Activated T-helper 1 cell treated with anti-CD3 and anti-CD28 coated beads, Interleukin-12 subunit alpha, Interleukin-12 subunit beta, Interleukin-2, Interleukin-4 antibody, amounts not matched to agents 30 ng/mL and 10 ng/mL and 1 ng/mL, durations not matched to agents 14 hours and 24 hours and 36 hours (primary cell): ENCODE measurements at regions not wholly inside any gene's neighbourhood (a gene's known extent, or its start where the extent isn't known, plus 50 kb on each side); places are given as distances from the start of the nearest gene placed in this dataset.
"Not testable (repeated sequence)": the region's sequence is repeated elsewhere in the genome, so short reads cannot be mapped to it uniquely, and the experiment has no call there.

Source experiments
- DNase-seq: peaks from one replicate; pipeline ENCODE4 v3.0.0; 2021; ENCODE audit warnings: low spot score
- H3K27ac Mint-ChIP-seq: one replicate; pipeline ENCODE4 v1.8.0; 2021; ENCODE audit warnings: mild to moderate bottlenecking, mixed read lengths
- H3K27me3 Mint-ChIP-seq: one replicate; pipeline ENCODE4 v1.8.0; 2022; ENCODE audit warnings: mild to moderate bottlenecking, moderate library complexity, mixed read lengths; ENCODE audit not compliant: insufficient read depth
- H3K36me3 Mint-ChIP-seq: one replicate; pipeline ENCODE4 v1.8.0; 2021; ENCODE audit warnings: low read depth, mixed read lengths
- H3K4me1 Mint-ChIP-seq: one replicate; pipeline ENCODE4 v1.8.0; 2021; ENCODE audit warnings: low read depth, mixed read lengths
- H3K4me3 Mint-ChIP-seq: one replicate; pipeline ENCODE4 v1.8.0; 2021; ENCODE audit warnings: mild to moderate bottlenecking, moderate library complexity, mixed read lengths
- H3K9me3 Mint-ChIP-seq: one replicate; pipeline ENCODE4 v1.8.0; 2021; ENCODE audit warnings: mixed read lengths
- intact Hi-C: fragments of 100-400 bp; cut with micrococcal nuclease; formaldehyde crosslinking; loops from one replicate; pipeline ENCODE4 v1.15.1; 2024

GRCh38 chr9:81455462-81456219 lies 233.7 kb downstream of the TLE1 start:
- intact Hi-C loops, result no loop called here
- H3K27ac Mint-ChIP-seq, result no peak overlapping the region

DNA sequence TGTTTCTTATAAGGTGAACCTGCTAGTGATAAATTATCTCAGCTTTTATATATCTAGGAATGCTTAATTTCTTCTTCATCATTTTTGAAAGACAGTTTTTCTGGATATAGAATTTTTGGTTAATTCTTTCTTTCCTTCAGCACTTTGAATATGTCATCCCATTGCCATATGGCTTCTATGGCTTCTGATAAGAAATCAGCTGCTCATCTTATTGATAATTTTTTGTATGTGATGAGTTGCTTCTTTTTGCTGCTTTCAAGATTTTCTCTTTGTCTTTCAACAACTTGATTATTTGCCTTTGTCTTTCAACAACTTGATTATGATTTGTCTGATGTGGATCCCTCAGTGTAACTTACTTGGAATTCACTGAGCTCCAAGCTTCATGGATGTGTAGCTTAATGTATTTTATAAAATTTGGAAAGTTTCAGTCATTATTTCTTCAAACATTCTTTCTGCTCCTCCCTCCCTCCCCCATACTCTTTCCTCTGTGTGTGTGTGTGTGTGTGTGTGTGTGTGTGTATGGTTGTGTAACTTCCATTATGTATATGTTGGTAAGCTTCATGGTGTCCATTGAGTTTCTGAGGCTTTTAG lies 243.9 kb downstream of the TLE1 start:
- no peak for DNase-seq
- no peak overlapping the region for H3K27ac Mint-ChIP-seq
- H3K4me1 Mint-ChIP-seq, result no peaks in the 10 kb centered on the region
- H3K27me3 Mint-ChIP-seq, result no peaks in the 10 kb centered on the region
- H3K9me3 Mint-ChIP-seq, result peaks cover 20% of the 10 kb centered on the region
- no peaks in the 10 kb centered on the region for H3K36me3 Mint-ChIP-seq
- H3K4me3 Mint-ChIP-seq, result no peak overlapping the region
- intact Hi-C loops, result no loop called here

More at GRCh38 chr9:81455462-81456219, 233.7 kb downstream of the TLE1 start:
- no peaks in the 10 kb centered on the region for H3K27me3 Mint-ChIP-seq
- H3K9me3 Mint-ChIP-seq, result no peaks in the 10 kb centered on the region
- no peaks in the 10 kb centered on the region for H3K4me1 Mint-ChIP-seq
- no peak for DNase-seq
- no peaks in the 10 kb centered on the region for H3K36me3 Mint-ChIP-seq
- H3K4me3 Mint-ChIP-seq, result no peak overlapping the region

DNA sequence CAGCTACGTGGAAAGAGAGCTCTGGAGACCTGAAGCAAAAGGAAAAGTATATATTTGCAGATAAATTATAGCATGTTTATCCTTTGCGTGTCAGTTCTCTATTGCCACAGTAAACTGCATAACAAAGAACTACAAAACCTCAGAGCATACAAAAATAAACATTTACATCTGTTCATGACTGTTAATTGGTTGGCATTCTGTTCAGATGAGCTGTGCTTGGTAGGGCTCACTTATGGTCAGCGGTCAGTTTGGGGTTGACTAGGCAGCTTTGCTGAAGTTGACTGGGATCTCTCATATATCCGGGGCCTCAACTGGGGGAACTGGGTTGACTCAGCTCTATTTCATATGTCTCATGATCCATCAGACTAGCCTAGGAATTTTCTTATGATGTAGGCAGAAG lies 257.7 kb downstream of the TLE1 start:
- intact Hi-C loops, result no loop called here

GRCh38 chr9:81430727-81431126 lies 258.6 kb downstream of the TLE1 start:
- no peak overlapping the region for H3K4me3 Mint-ChIP-seq
- no peak overlapping the region for H3K27ac Mint-ChIP-seq
- no peaks in the 10 kb centered on the region for H3K4me1 Mint-ChIP-seq
- H3K27me3 Mint-ChIP-seq, result no peaks in the 10 kb centered on the region
- H3K36me3 Mint-ChIP-seq, result no peaks in the 10 kb centered on the region
- intact Hi-C loops, result no loop called here
- DNase-seq, result no peak
- H3K9me3 Mint-ChIP-seq, result peaks cover 29% of the 10 kb centered on the region

More for the DNA sequence above, 257.7 kb downstream of the TLE1 start:
- Mint-ChIP-seq H3K9me3 (peaks cover 25% of the 10 kb centered on the region), H3K27ac (no peak overlapping the region), H3K4me1 (no peaks in the 10 kb centered on the region), H3K4me3 (no peak overlapping the region), H3K36me3 (no peaks in the 10 kb centered on the region), H3K27me3 (no peaks in the 10 kb centered on the region)
- no peak for DNase-seq

GRCh38 chr9:81427870-81428269 lies 261.5 kb downstream of the TLE1 start:
- intact Hi-C loops, result no loop called here
- no peaks in the 10 kb centered on the region for H3K4me1 Mint-ChIP-seq
- H3K27ac Mint-ChIP-seq, result no peak overlapping the region
- peaks cover 33% of the 10 kb centered on the region for H3K9me3 Mint-ChIP-seq
- no peak for DNase-seq
- no peak overlapping the region for H3K4me3 Mint-ChIP-seq
- H3K27me3 Mint-ChIP-seq, result no peaks in the 10 kb centered on the region
- no peaks in the 10 kb centered on the region for H3K36me3 Mint-ChIP-seq

DNA sequence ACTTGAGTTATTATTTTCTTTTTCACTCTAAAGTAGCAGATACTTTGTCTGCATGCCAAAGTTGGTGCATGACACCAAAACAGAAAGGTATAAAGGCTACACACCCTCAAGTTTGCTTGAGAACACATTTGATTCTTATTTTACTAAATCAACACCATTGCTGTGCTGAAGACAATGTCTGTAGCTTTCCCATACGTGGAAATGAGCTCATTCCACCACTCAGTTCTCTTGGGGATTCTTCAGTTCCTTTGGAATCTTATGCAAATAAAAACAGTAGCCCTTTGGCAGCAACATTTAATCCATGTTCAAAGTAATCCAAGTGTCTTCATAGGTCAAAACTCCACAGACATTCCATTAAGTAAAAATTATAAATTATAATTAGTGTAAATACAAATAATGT lies 264.9 kb downstream of the TLE1 start:
- H3K27me3 Mint-ChIP-seq, result no peaks in the 10 kb centered on the region
- no peak overlapping the region for H3K4me3 Mint-ChIP-seq
- no peak overlapping the region for H3K27ac Mint-ChIP-seq
- H3K9me3 Mint-ChIP-seq, result peaks cover 25% of the 10 kb centered on the region
- no peaks in the 10 kb centered on the region for H3K4me1 Mint-ChIP-seq
- DNase-seq, result no peak
- H3K36me3 Mint-ChIP-seq, result no peaks in the 10 kb centered on the region
- intact Hi-C loops, result no loop called here

DNA sequence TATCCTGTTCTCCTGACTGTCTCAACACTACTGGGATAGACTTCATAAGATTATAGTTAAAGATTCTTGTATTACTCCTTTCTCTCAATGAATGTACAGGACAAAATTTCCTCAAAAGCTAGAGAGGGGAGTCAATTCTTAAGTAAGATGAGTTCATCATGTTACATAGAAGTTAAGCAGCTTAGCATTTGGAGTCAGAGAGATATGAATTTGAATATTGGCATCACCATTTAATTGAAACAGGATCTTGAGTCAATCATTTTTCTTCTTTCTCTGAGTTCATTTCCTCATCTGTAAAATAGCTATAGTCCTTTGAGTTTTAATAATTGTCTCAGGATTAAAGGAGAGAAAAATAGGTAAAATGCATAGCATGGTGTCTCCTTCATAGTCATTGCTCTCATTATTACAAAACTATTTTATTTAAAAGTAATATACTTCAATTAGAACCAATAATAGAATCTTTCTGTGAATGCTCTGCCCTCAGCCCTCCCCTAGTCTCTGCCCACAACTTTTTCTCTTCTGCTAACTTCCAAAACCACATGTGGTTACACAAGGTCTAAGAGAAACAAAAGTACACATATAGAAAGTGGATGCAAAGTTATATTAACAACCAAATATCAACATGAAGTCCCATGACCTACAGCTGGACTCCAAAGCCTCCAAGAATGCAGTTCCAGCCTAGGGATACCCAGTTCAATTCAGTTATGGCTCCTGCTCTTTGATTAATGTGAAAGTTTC lies 265.6 kb downstream of the TLE1 start:
- no peak overlapping the region for H3K27ac Mint-ChIP-seq
- intact Hi-C loops, result no loop called here
- no peaks in the 10 kb centered on the region for H3K27me3 Mint-ChIP-seq
- H3K36me3 Mint-ChIP-seq, result no peaks in the 10 kb centered on the region
- no peak overlapping the region for H3K4me3 Mint-ChIP-seq
- H3K4me1 Mint-ChIP-seq, result no peaks in the 10 kb centered on the region
- H3K9me3 Mint-ChIP-seq, result peaks cover 25% of the 10 kb centered on the region
- no peak for DNase-seq

DNA sequence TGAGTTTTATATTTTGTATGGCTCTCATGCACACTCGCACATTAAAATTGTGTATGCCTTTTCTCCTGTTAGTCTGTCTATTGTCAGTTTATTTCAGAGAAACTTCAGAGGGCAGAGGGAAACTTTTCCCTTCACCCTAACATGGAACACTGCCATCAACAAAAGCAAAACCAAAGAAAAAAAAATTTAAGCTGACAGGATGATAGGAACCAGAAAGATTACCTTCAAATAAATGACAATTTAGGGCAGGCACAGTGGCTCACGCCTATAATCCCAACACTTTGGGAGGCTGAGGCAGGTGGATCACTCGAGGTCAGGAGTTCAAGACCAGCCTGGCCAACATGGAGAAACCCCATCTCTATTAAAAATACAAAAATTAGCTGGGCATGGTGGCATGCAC lies 268.3 kb downstream of the TLE1 start:
- H3K27ac Mint-ChIP-seq, H3K27me3 Mint-ChIP-seq, H3K4me3 Mint-ChIP-seq, H3K4me1 Mint-ChIP-seq, DNase-seq, H3K9me3 Mint-ChIP-seq, intact Hi-C loops, H3K36me3 Mint-ChIP-seq: not testable (repeated sequence)

DNA sequence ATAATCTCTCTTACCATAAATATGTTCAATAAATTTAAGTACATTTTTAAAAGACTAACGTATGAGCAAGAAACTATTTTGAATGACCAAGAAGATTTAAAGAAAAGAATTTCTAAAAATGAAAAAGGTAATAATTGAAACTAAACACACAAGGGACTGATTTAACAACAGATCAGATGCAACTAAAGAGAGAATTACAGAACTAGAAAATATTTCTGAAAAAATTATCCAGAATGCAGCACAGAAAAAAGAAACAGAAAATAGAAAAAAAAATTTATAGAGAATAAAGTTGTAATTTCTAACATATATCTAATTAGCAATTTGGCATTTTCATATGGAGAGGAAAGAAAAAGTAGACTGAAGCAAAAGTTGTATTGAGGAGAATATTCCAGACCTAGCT lies 269.3 kb downstream of the TLE1 start:
- H3K4me1 Mint-ChIP-seq, result no peaks in the 10 kb centered on the region
- no peaks in the 10 kb centered on the region for H3K9me3 Mint-ChIP-seq
- intact Hi-C loops, result no loop called here

DNA sequence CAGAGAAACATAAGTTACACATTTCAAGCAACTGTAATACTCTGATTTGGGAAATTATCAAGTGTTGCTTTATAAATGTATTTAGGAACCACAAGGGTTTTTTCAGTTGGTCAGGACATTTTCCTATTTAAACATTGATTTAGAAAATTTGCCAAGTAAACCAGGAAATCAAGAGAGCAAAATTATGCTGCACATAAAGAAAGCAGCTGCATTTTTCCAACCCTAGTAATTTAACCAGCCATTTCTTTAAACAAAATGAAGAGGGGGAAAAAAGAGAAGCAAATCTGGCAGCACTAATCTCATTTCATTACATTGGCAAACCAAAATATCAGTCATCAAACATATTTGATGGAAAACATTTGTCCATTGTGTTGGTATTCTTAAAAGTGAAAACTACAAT lies 271.4 kb downstream of the TLE1 start:
- H3K36me3 Mint-ChIP-seq, result no peaks in the 10 kb centered on the region
- H3K4me3 Mint-ChIP-seq, result no peak overlapping the region
- H3K4me1 Mint-ChIP-seq, result no peaks in the 10 kb centered on the region
- no peak for DNase-seq
- no peaks in the 10 kb centered on the region for H3K27me3 Mint-ChIP-seq
- intact Hi-C loops, result no loop called here
- H3K9me3 Mint-ChIP-seq, result no peaks in the 10 kb centered on the region
- no peak overlapping the region for H3K27ac Mint-ChIP-seq

More for the DNA sequence above, 269.3 kb downstream of the TLE1 start:
- Mint-ChIP-seq H3K27me3 (no peaks in the 10 kb centered on the region), H3K27ac (no peak overlapping the region), H3K36me3 (no peaks in the 10 kb centered on the region), H3K4me3 (no peak overlapping the region)
- no peak for DNase-seq

GRCh38 chr9:81417299-81417675 lies 272.1 kb downstream of the TLE1 start:
- no peak for DNase-seq
- Mint-ChIP-seq H3K4me1 (no peaks in the 10 kb centered on the region), H3K27ac (no peak overlapping the region), H3K27me3 (no peaks in the 10 kb centered on the region), H3K36me3 (no peaks in the 10 kb centered on the region), H3K9me3 (no peaks in the 10 kb centered on the region), H3K4me3 (no peak overlapping the region)
- intact Hi-C loops, result no loop called here

DNA sequence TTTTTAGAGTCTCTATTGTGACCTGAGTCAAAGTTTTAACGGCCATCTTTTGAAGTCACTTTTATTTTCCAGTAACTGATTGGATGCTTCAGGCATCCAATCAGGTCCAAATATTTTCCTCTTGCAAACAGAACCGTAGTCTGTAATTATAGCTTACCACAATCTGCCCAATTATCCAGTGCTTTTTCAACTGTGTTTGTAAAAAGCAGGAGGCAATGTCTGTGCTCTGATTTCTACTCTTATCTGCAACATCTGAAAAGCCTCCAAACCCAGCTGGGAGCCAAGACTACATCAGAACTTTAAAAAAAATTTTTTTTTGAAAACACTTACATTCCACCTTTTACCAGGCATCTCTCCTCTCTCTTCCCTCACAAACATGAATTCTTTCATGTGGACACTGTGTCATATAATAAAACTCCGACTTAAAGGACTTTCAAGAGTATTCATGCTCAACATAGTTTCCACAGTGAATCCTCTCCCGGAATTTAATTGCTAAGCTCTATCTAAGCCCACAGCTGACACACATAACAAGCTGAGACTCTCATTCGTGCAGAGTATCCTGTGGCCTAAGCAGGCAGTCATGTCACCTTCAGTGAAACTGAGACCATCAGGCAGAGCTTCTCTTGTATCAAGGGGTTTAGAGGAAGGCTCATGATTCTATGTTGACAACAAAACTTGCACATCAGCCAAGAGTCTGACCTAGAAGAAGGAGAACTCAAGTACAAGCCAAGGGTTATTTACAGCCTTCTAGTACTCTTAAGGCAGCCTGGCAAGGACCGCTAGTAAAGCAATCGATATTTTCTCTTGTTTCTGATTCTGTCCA lies 272.7 kb downstream of the TLE1 start:
- DNase-seq, result no peak
- intact Hi-C loops, result no loop called here
- Mint-ChIP-seq H3K27me3 (no peaks in the 10 kb centered on the region), H3K27ac (no peak overlapping the region), H3K9me3 (no peaks in the 10 kb centered on the region), H3K4me1 (no peaks in the 10 kb centered on the region), H3K4me3 (no peak overlapping the region), H3K36me3 (no peaks in the 10 kb centered on the region)

DNA sequence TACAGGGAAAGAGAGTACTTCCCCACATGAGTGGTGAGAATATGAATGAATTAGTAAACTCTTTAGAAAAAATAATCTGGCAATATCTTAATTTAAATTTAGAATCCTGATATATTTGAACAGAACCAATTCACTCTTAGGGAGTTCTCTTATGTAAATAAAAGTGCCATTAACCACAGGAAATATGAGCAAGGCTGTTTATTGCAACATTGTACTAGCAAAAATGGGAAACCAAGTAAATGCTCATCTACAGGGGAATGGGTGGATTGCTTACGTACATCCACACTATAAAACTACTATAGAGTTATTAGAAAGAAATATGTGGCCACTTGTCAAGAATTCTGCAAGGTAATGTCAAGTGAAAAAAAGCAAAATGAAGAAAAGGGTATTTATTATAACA lies 274.5 kb downstream of the TLE1 start:
- H3K36me3 Mint-ChIP-seq, result no peaks in the 10 kb centered on the region
- H3K4me1 Mint-ChIP-seq, result no peaks in the 10 kb centered on the region
- no peak overlapping the region for H3K27ac Mint-ChIP-seq
- H3K4me3 Mint-ChIP-seq, result no peak overlapping the region
- intact Hi-C loops, result no loop called here
- H3K27me3 Mint-ChIP-seq, result no peaks in the 10 kb centered on the region
- no peak for DNase-seq
- H3K9me3 Mint-ChIP-seq, result no peaks in the 10 kb centered on the region
